Activated CD4-positive, alpha-beta T cell treated with anti-CD3 and anti-CD28 coated beads, Interleukin-2, amount 10 ng/mL, durations not matched to agents 7 days and 5 days (primary cell): ENCODE measurements at regions not wholly inside any gene's neighbourhood (a gene's known extent, or its start where the extent isn't known, plus 50 kb on each side); places are given as distances from the start of the nearest gene placed in this dataset.
"Not testable (repeated sequence)": the region's sequence is repeated elsewhere in the genome, so short reads cannot be mapped to it uniquely, and the experiment has no call there.

Experiments used
- CTCF ChIA-PET: fragments of 350-600 bp; sonication (Branson Sonifier 250); formaldehyde crosslinking; loops from one replicate; lab custom pipeline; 2021; ENCODE audit warnings: antibody characterized with exemption; lab: Charles Lee
- POLR2A ChIA-PET: fragments of 350-600 bp; sonication (Branson Sonifier 250); formaldehyde crosslinking; loops from one replicate; lab custom pipeline; 2021; ENCODE audit warnings: antibody characterized with exemption; lab: Charles Lee
- DNase-seq: peaks from one replicate; pipeline ENCODE4 v3.0.0-alpha.2; 2020
- H3K27ac Mint-ChIP-seq: one replicate; pipeline ENCODE4 v1.8.0; 2021; ENCODE audit warnings: mild to moderate bottlenecking, moderate library complexity, mixed read lengths
- H3K27me3 Mint-ChIP-seq: one replicate; pipeline ENCODE4 v1.8.0; 2021; ENCODE audit warnings: mixed read lengths
- H3K36me3 Mint-ChIP-seq: one replicate; pipeline ENCODE4 v1.8.0; 2021; ENCODE audit warnings: low read depth, mixed read lengths
- H3K4me1 Mint-ChIP-seq: one replicate; pipeline ENCODE4 v1.8.0; 2021; ENCODE audit warnings: mixed read lengths
- H3K4me3 Mint-ChIP-seq: one replicate; pipeline ENCODE4 v1.8.0; 2021; ENCODE audit warnings: mild to moderate bottlenecking, moderate library complexity, mixed read lengths
- H3K9me3 Mint-ChIP-seq: one replicate; pipeline ENCODE4 v1.8.0; 2021; ENCODE audit warnings: mixed read lengths

DNA sequence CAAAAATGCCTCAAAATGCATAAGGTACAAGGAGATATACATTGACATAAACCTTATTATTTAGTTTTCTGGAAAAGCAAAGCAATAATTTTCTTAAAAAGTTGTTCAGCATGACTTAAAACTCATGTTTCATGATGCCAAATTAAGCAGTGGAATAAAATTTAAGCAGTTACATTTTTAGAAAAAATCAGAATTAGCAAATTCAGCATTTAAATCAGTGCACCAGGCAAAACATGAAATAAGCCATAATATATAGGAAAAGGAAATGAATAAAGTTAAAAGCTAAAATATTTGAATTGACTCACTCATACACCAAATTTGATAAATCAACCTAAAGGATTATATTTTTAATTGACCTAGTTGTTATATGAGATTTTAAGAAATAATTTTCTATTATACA is 795.1 kb upstream of the CDH6 start:
- no peak for DNase-seq
- Mint-ChIP-seq H3K4me3 (no peak overlapping the region), H3K4me1 (no peaks in the 10 kb centered on the region), H3K36me3 (no peaks in the 10 kb centered on the region), H3K27ac (no peak overlapping the region), H3K9me3 (peaks cover 10% of the 10 kb centered on the region), H3K27me3 (no peaks in the 10 kb centered on the region)
- CTCF ChIA-PET: no interaction called here
- POLR2A ChIA-PET: no interaction called here

DNA sequence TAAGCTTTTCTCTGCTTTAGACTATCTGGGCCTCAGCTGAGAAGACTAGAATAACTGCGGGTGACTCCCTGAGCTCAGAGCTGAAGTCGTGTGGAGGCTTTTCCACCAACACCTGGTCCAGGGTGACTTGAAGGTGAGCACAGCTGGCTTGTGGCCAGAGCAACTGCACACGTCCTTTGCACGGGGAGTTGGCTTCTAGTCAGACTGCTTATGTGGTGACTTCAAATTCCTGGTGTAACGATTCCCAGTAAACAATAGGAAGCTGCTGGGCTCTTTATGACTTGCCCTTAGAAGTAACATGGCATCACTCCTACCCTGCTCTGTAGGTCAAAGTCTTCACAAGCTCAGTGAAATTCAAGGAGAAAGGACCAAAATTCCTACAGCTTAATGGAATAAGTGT is 800.6 kb upstream of the CDH6 start:
- no peak overlapping the region for H3K4me3 Mint-ChIP-seq
- no peaks in the 10 kb centered on the region for H3K36me3 Mint-ChIP-seq
- ChIA-PET POLR2A (no interaction called here), CTCF (no interaction called here)
- no peaks in the 10 kb centered on the region for H3K4me1 Mint-ChIP-seq
- DNase-seq: no peak
- H3K27ac Mint-ChIP-seq: no peak overlapping the region
- H3K27me3 Mint-ChIP-seq: no peaks in the 10 kb centered on the region
- peaks cover 10% of the 10 kb centered on the region for H3K9me3 Mint-ChIP-seq

DNA sequence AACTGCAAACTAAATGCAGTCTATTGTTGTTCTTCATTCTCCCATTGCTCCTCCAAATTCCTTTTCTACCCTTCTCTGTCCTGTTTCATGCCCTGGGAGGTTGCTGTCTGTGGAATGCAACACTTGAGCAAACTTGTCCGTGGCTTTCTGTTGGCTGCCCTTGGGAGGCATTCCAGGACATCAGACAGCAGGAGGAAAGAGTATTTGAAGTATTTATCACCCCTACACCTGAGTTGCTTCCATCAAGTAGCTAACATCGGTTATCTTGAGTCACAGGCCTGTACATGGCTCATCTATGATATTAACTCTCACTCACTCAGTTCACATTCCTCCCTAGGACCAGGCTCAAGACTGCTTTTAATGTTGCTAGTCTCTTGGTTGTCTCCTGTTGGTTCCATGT is 803.4 kb upstream of the CDH6 start:
- CTCF ChIA-PET: no interaction called here
- no peak for DNase-seq
- no peaks in the 10 kb centered on the region for H3K36me3 Mint-ChIP-seq
- H3K9me3 Mint-ChIP-seq: peaks cover 5% of the 10 kb centered on the region
- no peak overlapping the region for H3K27ac Mint-ChIP-seq
- POLR2A ChIA-PET: no interaction called here
- no peak overlapping the region for H3K4me3 Mint-ChIP-seq
- no peaks in the 10 kb centered on the region for H3K27me3 Mint-ChIP-seq
- H3K4me1 Mint-ChIP-seq: no peaks in the 10 kb centered on the region

DNA sequence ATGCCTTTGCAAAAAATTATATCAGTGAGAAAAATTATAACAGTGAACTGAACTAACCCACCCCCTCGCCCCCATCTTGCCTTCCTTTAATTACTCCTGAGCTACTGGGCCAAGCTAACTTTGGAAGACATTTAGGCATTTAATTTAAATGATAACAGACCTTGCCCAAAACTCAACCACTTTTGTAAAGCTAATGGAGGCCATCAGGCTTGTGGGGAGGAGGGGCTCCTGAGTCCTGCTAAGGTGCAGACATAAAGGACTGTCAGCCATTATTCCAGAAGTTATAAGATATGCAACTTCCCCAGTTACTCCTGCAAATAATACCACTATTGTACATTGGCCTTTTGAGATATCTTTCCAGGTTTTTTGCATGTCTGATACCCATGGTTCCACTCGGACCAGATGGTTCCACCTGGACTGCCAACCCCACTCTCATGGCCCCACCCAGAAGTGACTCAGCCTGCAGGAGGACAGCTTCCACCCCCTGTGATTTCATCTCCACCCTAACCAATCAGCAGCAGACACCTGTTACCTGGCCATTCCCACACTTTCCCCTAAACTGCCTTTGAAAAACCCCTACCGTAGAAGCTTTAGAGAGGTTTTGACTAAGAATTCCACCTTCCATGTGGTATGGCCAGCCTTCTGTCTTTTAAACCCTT is 805.4 kb upstream of the CDH6 start:
- Mint-ChIP-seq H3K4me1 (no peaks in the 10 kb centered on the region), H3K36me3 (no peaks in the 10 kb centered on the region), H3K4me3 (no peak overlapping the region), H3K27ac (no peak overlapping the region), H3K9me3 (peaks cover 4% of the 10 kb centered on the region), H3K27me3 (no peaks in the 10 kb centered on the region)
- ChIA-PET POLR2A (no interaction called here), CTCF (no interaction called here)
- DNase-seq: no peak

DNA sequence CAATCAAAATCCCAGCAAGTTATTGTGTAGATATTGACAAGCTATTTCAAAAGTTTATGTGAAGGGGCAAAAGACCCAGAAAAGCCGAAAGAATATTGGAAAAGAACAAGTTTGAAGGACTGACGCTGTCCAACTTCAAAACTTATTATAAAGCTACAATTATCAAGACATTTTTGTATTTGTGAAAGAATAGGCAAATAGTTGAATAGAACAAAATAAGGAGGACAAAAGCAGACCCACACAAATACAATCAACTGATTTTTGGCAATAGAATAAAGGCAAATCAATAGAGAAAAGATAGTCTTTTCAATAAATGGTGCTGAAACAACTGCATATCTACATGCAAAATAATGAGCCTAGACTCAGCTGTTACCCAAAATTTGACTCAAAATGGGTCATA is 807.7 kb upstream of the CDH6 start:
- CTCF ChIA-PET: no interaction called here
- DNase-seq: no peak
- Mint-ChIP-seq H3K36me3 (no peaks in the 10 kb centered on the region), H3K27me3 (no peaks in the 10 kb centered on the region), H3K4me1 (no peaks in the 10 kb centered on the region), H3K27ac (no peak overlapping the region), H3K9me3 (peaks cover 4% of the 10 kb centered on the region), H3K4me3 (no peak overlapping the region)
- POLR2A ChIA-PET: no interaction called here

DNA sequence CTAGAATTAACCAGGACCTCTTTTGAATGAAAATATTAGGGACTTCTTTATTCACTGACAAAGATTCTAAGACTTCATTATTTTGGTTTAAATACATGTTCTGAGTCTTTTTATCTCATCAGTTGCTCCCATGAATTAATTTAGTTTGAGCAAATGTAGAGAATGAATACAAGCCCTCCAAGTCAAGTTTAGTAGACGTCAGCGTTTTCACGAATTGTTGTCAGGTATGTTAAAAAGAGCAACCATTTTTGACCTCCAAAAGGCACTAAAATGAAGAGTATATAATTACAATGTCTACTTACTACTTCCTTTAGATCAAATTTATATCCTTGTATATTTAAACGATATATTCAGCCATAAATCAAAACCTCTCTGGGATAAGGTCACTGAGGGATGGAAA is 809.3 kb upstream of the CDH6 start:
- no peaks in the 10 kb centered on the region for H3K36me3 Mint-ChIP-seq
- POLR2A ChIA-PET: no interaction called here

DNA sequence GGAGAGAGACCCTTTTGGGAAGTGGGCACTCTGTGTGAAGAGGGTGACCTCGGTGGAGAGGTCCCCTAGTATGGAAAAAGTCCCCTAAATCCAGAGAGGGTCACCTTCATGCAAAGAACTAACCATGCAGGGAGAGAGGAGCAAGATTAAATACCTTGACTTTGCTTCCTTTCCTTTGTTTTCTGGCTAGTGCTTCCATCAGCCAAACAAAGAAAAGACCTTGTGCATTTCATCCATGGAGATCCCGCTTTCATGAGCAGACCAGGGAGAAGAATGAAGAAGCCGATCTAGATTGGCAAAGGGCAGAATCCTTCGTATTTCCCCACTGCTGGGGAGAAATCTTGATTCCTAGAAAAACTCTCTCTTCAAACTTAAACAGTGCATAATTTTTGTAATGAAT is 813.3 kb upstream of the CDH6 start:
- H3K4me1 Mint-ChIP-seq: no peaks in the 10 kb centered on the region
- no peaks in the 10 kb centered on the region for H3K36me3 Mint-ChIP-seq
- no peaks in the 10 kb centered on the region for H3K9me3 Mint-ChIP-seq
- DNase-seq: no peak
- H3K27me3 Mint-ChIP-seq: no peaks in the 10 kb centered on the region
- H3K4me3 Mint-ChIP-seq: no peak overlapping the region
- CTCF ChIA-PET: no interaction called here
- POLR2A ChIA-PET: no interaction called here
- no peak overlapping the region for H3K27ac Mint-ChIP-seq

More for the DNA sequence above, 809.3 kb upstream of the CDH6 start:
- no peak overlapping the region for H3K4me3 Mint-ChIP-seq
- DNase-seq: no peak
- CTCF ChIA-PET: no interaction called here
- no peaks in the 10 kb centered on the region for H3K4me1 Mint-ChIP-seq
- peaks cover 4% of the 10 kb centered on the region for H3K9me3 Mint-ChIP-seq
- H3K27me3 Mint-ChIP-seq: no peaks in the 10 kb centered on the region
- H3K27ac Mint-ChIP-seq: no peak overlapping the region

DNA sequence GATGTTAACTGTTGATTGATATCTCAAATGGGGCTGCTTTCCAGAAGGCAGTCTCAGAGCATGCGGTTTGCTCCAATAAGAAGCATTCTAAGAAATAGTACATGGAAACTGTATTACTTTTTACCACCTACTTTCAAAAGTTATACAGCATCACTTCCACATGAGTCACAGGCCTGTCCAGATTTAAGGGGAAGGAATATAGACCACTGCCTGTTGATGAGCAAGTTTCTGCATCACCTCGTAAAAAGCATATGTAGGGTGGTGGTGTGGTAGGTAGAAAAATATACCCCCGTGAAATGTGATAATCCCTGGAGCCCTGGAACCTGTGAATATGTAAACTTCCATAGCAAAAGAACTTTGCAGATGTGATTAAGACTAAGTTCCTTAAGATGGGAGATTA is 816.6 kb upstream of the CDH6 start:
- CTCF ChIA-PET: no interaction called here
- no peak for DNase-seq
- POLR2A ChIA-PET: no interaction called here
- Mint-ChIP-seq H3K27me3 (no peaks in the 10 kb centered on the region), H3K4me3 (no peak overlapping the region), H3K36me3 (no peaks in the 10 kb centered on the region), H3K27ac (no peak overlapping the region), H3K4me1 (no peaks in the 10 kb centered on the region), H3K9me3 (peaks cover 3% of the 10 kb centered on the region)

DNA sequence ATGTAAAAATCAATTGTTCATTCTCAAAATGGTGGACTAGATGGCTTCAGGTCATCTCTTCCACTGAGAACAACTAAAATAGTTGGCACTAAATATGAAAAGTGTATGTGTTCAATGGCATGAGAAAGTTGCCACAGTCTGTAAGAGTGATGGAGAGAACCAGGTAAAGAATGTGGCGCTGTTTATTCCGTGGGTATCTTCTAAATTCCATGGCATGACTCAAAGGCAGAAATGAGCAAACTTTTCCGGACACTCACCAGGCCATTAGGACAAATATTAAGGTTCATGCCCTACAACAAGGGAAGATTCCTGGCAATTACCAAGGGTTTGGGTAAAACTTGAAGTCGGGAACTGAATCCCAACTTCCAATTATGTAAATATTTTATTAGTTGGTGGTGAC is 825.4 kb upstream of the CDH6 start:
- ChIA-PET CTCF (no interaction called here), POLR2A (no interaction called here)
- peaks cover 14% of the 10 kb centered on the region for H3K9me3 Mint-ChIP-seq
- no peaks in the 10 kb centered on the region for H3K36me3 Mint-ChIP-seq
- H3K27me3 Mint-ChIP-seq: no peaks in the 10 kb centered on the region
- H3K27ac Mint-ChIP-seq: no peak overlapping the region
- H3K4me3 Mint-ChIP-seq: no peak overlapping the region
- no peaks in the 10 kb centered on the region for H3K4me1 Mint-ChIP-seq
- no peak for DNase-seq

DNA sequence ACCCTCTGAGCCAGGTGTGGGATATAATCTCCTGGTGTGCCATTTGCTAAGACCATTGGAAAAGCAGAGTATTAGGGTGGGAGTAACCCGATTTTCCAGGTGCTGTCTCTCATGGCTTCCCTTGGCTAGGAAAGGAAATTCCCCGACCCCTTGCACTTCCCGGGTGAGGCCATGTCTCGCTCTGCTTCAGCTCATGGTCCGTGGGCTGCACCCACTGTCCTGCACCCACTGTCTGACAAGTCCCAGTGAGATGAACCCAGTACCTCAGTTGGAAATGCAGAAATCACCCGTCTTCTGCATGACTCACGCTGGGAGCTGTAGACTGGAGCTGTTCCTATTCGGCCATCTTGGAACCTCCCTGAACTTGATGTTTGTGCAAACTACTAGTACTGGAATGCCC is 828.5 kb upstream of the CDH6 start:
- H3K27ac Mint-ChIP-seq, H3K36me3 Mint-ChIP-seq, H3K27me3 Mint-ChIP-seq, H3K4me1 Mint-ChIP-seq, DNase-seq, H3K4me3 Mint-ChIP-seq, POLR2A ChIA-PET, CTCF ChIA-PET: not testable (repeated sequence)
- peaks cover 16% of the 10 kb centered on the region for H3K9me3 Mint-ChIP-seq

DNA sequence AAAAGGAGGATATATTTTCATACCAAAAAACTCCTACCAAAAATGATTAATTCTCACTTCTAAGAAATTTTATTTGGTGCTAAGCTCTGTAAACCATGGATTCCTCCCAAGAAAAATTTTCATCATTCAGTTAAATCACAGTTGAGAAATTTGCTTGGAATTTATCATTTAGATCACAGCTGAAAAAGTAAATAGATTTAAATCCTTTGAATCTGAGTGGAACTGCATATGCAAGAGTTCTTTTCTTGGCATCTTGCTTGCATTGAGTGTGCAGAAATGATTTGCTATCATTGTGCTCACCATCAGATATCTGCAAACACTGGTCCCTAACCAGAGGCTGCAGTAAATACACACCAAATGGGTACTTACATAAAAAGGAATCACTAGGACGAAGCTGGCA is 836.1 kb upstream of the CDH6 start:
- no peaks in the 10 kb centered on the region for H3K27me3 Mint-ChIP-seq
- no peaks in the 10 kb centered on the region for H3K36me3 Mint-ChIP-seq
- no peaks in the 10 kb centered on the region for H3K4me1 Mint-ChIP-seq
- POLR2A ChIA-PET: no interaction called here
- no peak for DNase-seq
- no peak overlapping the region for H3K27ac Mint-ChIP-seq
- H3K9me3 Mint-ChIP-seq: peaks cover 2% of the 10 kb centered on the region
- no peak overlapping the region for H3K4me3 Mint-ChIP-seq
- CTCF ChIA-PET: no interaction called here

DNA sequence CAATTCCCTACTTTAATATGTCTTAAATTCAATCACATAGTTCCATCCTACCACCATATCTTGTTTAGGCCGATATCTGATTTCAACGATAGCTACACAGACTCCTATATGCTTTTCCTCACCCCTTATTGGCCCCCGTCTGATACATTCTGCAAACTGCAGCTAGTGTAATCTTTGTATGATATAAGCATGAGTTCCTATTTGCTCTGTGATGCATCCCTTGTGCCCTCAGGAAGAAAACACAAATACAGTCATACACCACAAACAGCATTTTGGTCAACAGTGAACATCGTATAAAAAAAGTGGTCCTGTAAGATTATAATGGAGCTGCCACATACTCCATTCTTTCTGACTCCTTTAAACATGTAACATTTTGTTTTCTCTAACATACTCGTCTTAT is 837.8 kb upstream of the CDH6 start:
- Mint-ChIP-seq H3K4me1 (no peaks in the 10 kb centered on the region), H3K27ac (no peak overlapping the region), H3K4me3 (no peak overlapping the region), H3K27me3 (no peaks in the 10 kb centered on the region), H3K36me3 (no peaks in the 10 kb centered on the region), H3K9me3 (peaks cover 2% of the 10 kb centered on the region)
- POLR2A ChIA-PET: no interaction called here
- CTCF ChIA-PET: no interaction called here
- DNase-seq: no peak

DNA sequence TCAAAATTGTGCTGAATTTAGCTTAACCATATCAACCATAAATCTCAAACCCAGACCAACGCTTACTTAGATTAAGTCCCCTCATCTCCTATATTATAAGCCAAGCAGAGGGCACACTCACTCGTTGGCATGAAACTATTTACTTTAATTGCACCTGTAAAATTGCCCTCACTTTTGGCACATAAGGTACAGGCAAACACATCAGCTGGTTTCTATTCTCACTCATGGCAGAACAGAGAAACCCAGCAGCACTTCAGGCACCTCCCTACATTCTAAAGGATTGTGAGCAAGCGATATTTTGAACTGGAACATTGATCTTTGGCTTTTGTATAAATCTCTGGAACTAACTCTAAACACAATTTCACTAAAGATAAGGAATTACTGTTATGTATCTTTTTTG is 845.6 kb upstream of the CDH6 start:
- no peak overlapping the region for H3K27ac Mint-ChIP-seq
- peaks cover 10% of the 10 kb centered on the region for H3K9me3 Mint-ChIP-seq
- no peaks in the 10 kb centered on the region for H3K36me3 Mint-ChIP-seq
- no peak overlapping the region for H3K4me3 Mint-ChIP-seq
- H3K4me1 Mint-ChIP-seq: no peaks in the 10 kb centered on the region
- DNase-seq: no peak
- H3K27me3 Mint-ChIP-seq: no peaks in the 10 kb centered on the region
- ChIA-PET CTCF (no interaction called here), POLR2A (no interaction called here)

DNA sequence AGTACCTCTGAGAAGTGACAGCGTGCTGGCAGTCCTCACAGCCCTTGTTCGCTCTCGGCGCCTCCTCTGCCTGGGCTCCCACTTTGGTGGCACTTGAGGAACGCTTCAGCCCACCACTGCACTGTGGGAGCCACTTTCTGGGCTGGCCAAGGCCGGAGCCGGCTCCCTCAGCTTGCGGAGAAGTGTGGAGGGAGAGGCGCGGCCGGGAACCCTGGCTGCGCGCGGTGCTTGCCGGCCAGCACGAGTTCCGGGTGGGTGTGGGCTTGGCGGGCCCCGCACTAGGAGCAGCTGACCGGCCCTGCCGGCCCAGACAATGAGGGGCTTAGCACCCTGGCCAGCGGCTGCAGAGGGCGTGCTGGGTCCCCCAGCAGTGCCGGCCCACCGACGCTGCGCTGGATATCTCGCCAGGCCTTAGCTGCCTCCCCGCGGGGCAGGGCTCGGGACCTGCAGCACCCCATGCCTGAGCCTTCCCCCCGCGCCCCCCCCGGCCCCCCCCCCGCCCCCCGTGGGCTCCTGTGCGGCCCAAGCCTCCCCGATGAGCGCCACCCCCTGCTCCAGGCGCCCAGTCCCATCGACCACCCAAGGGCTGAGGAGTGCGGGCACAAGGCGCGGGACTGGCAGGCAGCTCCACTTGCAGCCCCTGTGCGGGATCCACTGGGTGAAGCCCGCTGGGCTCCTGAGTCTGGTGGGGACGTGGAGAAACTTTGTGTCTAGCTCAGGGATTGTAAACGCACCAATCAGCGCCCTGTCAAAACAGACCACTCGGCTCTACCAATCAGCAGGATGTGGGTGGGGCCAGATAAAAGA is 847.7 kb upstream of the CDH6 start:
- DNase-seq, H3K9me3 Mint-ChIP-seq, CTCF ChIA-PET, POLR2A ChIA-PET, H3K4me3 Mint-ChIP-seq, H3K36me3 Mint-ChIP-seq, H3K27ac Mint-ChIP-seq, H3K27me3 Mint-ChIP-seq, H3K4me1 Mint-ChIP-seq: not testable (repeated sequence)
